ENCODE measurements at regions not wholly inside any gene's neighbourhood (a gene's known extent, or its start where the extent isn't known, plus 50 kb on each side); places are given as distances from the start of the nearest gene placed in this dataset.
A peak's percentile ranks its signal among the peaks of the same experiment; 100 is the strongest.

GRCh38 chrX:82292803-82293202, 1090.9 kb downstream of the SH3BGRL start:
- DNase-seq (ENCODE audit: low read depth) (no peak), FAIRE-seq (no peak)
- H3K4me3 ChIP-seq (ENCODE audit: low read depth, low read length): no peak overlapping the region
- H3K27me3 ChIP-seq (ENCODE audit: control insufficient read depth, insufficient read depth, low read length): no peaks in the 10 kb centered on the region
- no peak for TF ChIP-seq CTCF (IDR thresholded peaks at IDR 0.05; ENCODE audit: insufficient read depth, low read length, severe bottlenecking)
- no peaks in the 10 kb centered on the region for H3K36me3 ChIP-seq (ENCODE audit: control insufficient read depth, insufficient read depth, low read length)

DNA sequence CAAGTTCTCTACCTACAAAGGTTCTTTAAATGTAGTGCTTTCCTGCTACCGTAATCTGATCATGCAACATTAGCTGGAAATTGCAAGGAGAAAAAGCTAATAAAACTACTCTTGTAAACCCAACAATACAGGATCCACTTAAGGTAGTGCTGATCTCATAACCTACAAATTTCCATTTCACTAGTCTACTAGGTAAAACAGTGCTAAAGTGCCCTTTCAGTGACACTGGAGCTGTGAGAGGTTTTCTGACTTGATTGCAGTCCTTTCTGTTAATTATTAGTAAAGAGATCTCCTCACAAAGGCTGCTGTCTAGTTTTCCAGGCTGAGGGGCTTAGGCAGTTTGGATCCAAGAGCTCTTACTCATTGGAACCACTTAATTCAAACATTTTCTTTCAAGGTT, 1118.7 kb downstream of the SH3BGRL start:
- Histone ChIP-seq H3K27me3 (ENCODE audit: control insufficient read depth, insufficient read depth, low read length) (no peaks in the 10 kb centered on the region), H3K4me3 (ENCODE audit: low read depth, low read length) (no peak overlapping the region), H3K36me3 (ENCODE audit: control insufficient read depth, insufficient read depth, low read length) (no peaks in the 10 kb centered on the region)
- DNase-seq (ENCODE audit: low read depth) (no peak), FAIRE-seq (no peak)
- TF ChIP-seq CTCF (IDR thresholded peaks at IDR 0.05; ENCODE audit: insufficient read depth, low read length, severe bottlenecking): no peak

DNA sequence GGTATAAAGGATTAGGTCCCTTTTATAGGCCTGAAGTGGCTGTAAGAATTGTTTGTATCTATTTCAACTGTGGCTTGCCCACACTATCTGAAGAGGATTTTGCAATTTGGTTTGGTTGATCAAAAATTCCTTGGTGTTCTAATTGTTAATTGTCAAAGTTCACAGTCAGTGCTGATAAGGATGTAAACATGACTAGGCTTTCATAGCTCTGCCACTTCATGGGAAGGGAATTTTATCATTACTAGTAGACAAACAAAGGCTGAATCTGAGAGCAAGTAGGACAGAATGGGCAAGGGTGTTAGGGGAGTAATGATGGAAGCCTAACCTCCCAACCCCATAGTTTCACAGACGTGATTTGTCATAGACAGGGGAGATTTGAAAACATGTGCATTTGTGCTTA, 1131.7 kb downstream of the SH3BGRL start:
- no peaks in the 10 kb centered on the region for H3K36me3 ChIP-seq (ENCODE audit: control insufficient read depth, insufficient read depth, low read length)
- DNase-seq (ENCODE audit: low read depth) (no peak), FAIRE-seq (no peak)
- H3K27me3 ChIP-seq (ENCODE audit: control insufficient read depth, insufficient read depth, low read length): no peaks in the 10 kb centered on the region
- H3K4me3 ChIP-seq (ENCODE audit: low read depth, low read length): no peak overlapping the region
- TF ChIP-seq CTCF (IDR thresholded peaks at IDR 0.05; ENCODE audit: insufficient read depth, low read length, severe bottlenecking): no peak

GRCh38 chrX:82335772-82336171, 1133.9 kb downstream of the SH3BGRL start:
- Histone ChIP-seq H3K27me3 (ENCODE audit: control insufficient read depth, insufficient read depth, low read length) (no peaks in the 10 kb centered on the region), H3K4me3 (ENCODE audit: low read depth, low read length) (no peak overlapping the region), H3K36me3 (ENCODE audit: control insufficient read depth, insufficient read depth, low read length) (no peaks in the 10 kb centered on the region)
- TF ChIP-seq CTCF (IDR thresholded peaks at IDR 0.05; ENCODE audit: insufficient read depth, low read length, severe bottlenecking): no peak
- FAIRE-seq (no peak), DNase-seq (ENCODE audit: low read depth) (peak; percentile 4)

- FAIRE-seq (no peak), DNase-seq (ENCODE audit: low read depth) (no peak)
- H3K27me3 ChIP-seq (ENCODE audit: control insufficient read depth, insufficient read depth, low read length): no peaks in the 10 kb centered on the region
- TF ChIP-seq CTCF (IDR thresholded peaks at IDR 0.05; ENCODE audit: insufficient read depth, low read length, severe bottlenecking): no peak
- H3K36me3 ChIP-seq (ENCODE audit: control insufficient read depth, insufficient read depth, low read length): no peaks in the 10 kb centered on the region
- no peak overlapping the region for H3K4me3 ChIP-seq (ENCODE audit: low read depth, low read length)
Measured at GRCh38 chrX:82342531-82342930, 1140.6 kb downstream of the SH3BGRL start.

- Histone ChIP-seq H3K27me3 (ENCODE audit: control insufficient read depth, insufficient read depth, low read length) (no peaks in the 10 kb centered on the region), H3K36me3 (ENCODE audit: control insufficient read depth, insufficient read depth, low read length) (no peaks in the 10 kb centered on the region), H3K4me3 (ENCODE audit: low read depth, low read length) (no peak overlapping the region)
- no peak for TF ChIP-seq CTCF (IDR thresholded peaks at IDR 0.05; ENCODE audit: insufficient read depth, low read length, severe bottlenecking)
- FAIRE-seq (no peak), DNase-seq (ENCODE audit: low read depth) (no peak)
Measured at GRCh38 chrX:82362550-82362949, 1145.5 kb upstream of the POU3F4 start.

Measured in bronchial epithelial cell (primary cell).